ENCODE measurements at regions not wholly inside any gene's neighbourhood (a gene's known extent, or its start where the extent isn't known, plus 50 kb on each side); places are given as distances from the start of the nearest gene placed in this dataset.

GRCh38 chr11:116285026-116285425 lies 487.8 kb downstream of the BUD13 start:
- Mint-ChIP-seq H3K4me1 (ENCODE audit: low read depth, unreplicated experiment) (no peaks in the 10 kb centered on the region), H3K27ac (ENCODE audit: unreplicated experiment) (no peak overlapping the region), H3K36me3 (ENCODE audit: insufficient read depth, unreplicated experiment) (no peaks in the 10 kb centered on the region), H3K4me3 (ENCODE audit: unreplicated experiment) (no peak overlapping the region), H3K27me3 (ENCODE audit: insufficient read depth, unreplicated experiment) (no peaks in the 10 kb centered on the region), H3K9me3 (ENCODE audit: unreplicated experiment) (peaks cover 21% of the 10 kb centered on the region)
- intact Hi-C loops (cut with micrococcal nuclease; ENCODE audit: unreplicated experiment): no loop called here
- DNase-seq: no peak
- Histone ChIP-seq H3K4me3 (ENCODE audit: low read depth, low read length) (no peak overlapping the region), H3K9me3 (peaks cover 7% of the 10 kb centered on the region; the same call in 1 of the 2 replicates), H3K36me3 (ENCODE audit: control insufficient read depth, insufficient read depth, low read length) (no peaks in the 10 kb centered on the region), H3K4me1 (peaks cover 11% of the 10 kb centered on the region; the same call in 1 of the 2 replicates), H3K27me3 (replicated peaks; ENCODE audit: control insufficient read depth, insufficient read depth, low read length) (no peaks in the 10 kb centered on the region)
- TF ChIP-seq CTCF (IDR thresholded peaks at IDR 0.05; ENCODE audit: insufficient read depth in 1 of 2, low read depth in 1 of 2, low read length in 1 of 2, severe bottlenecking in 1 of 2, unreplicated experiment in 1 of 2): no peak
- BruUV-seq (replicated peaks): no TSS peak
- ChIA-PET CTCF (no interaction called here), POLR2A (no interaction called here)

GRCh38 chr11:116283300-116283699 lies 489.5 kb downstream of the BUD13 start:
- H3K27me3 Mint-ChIP-seq (ENCODE audit: insufficient read depth, unreplicated experiment): no peaks in the 10 kb centered on the region

GRCh38 chr11:116282481-116282880 lies 490.3 kb downstream of the BUD13 start:
- H3K4me1 Mint-ChIP-seq (ENCODE audit: low read depth, unreplicated experiment): peaks cover 7% of the 10 kb centered on the region
- H3K9me3 ChIP-seq: no peaks in the 10 kb centered on the region
- TF ChIP-seq CTCF (IDR thresholded peaks at IDR 0.05; ENCODE audit: insufficient read depth in 1 of 2, low read depth in 1 of 2, low read length in 1 of 2, severe bottlenecking in 1 of 2, unreplicated experiment in 1 of 2): no peak
- ChIA-PET CTCF (interaction anchor here (1.4 to 2.2 kb wide), 2 partner anchors 13 to 67 kb away, joined by 11 to 15 read pairs; no protein-coding TSS in a partner anchor), POLR2A (no interaction called here)
- H3K27me3 Mint-ChIP-seq (ENCODE audit: insufficient read depth, unreplicated experiment): no peaks in the 10 kb centered on the region
- H3K4me1 ChIP-seq: peaks cover 20% of the 10 kb centered on the region; the same call in 1 of the 2 replicates
- no peak overlapping the region for H3K27ac Mint-ChIP-seq (ENCODE audit: unreplicated experiment)
- H3K4me3 Mint-ChIP-seq (ENCODE audit: unreplicated experiment): no peak overlapping the region
- no peaks in the 10 kb centered on the region for H3K27me3 ChIP-seq (replicated peaks; ENCODE audit: control insufficient read depth, insufficient read depth, low read length)
- DNase-seq: no peak
- no TSS peak for BruUV-seq (replicated peaks)
- H3K4me3 ChIP-seq (ENCODE audit: low read depth, low read length): no peak overlapping the region
- intact Hi-C loops (cut with micrococcal nuclease; ENCODE audit: unreplicated experiment): loop anchor here (1.0 kb wide), 1 partner anchor 217 kb away; no protein-coding TSS in a partner anchor
- no peaks in the 10 kb centered on the region for H3K36me3 ChIP-seq (ENCODE audit: control insufficient read depth, insufficient read depth, low read length)
- no peaks in the 10 kb centered on the region for H3K9me3 Mint-ChIP-seq (ENCODE audit: unreplicated experiment)
- H3K36me3 Mint-ChIP-seq (ENCODE audit: insufficient read depth, unreplicated experiment): no peaks in the 10 kb centered on the region

More at GRCh38 chr11:116283300-116283699, 489.5 kb downstream of the BUD13 start:
- peaks cover 4% of the 10 kb centered on the region for H3K9me3 Mint-ChIP-seq (ENCODE audit: unreplicated experiment)
- no peak overlapping the region for H3K4me3 Mint-ChIP-seq (ENCODE audit: unreplicated experiment)
- intact Hi-C loops (cut with micrococcal nuclease; ENCODE audit: unreplicated experiment): no loop called here
- no peak for TF ChIP-seq CTCF (IDR thresholded peaks at IDR 0.05; ENCODE audit: insufficient read depth in 1 of 2, low read depth in 1 of 2, low read length in 1 of 2, severe bottlenecking in 1 of 2, unreplicated experiment in 1 of 2)
- H3K4me3 ChIP-seq (ENCODE audit: low read depth, low read length): no peak overlapping the region
- H3K36me3 Mint-ChIP-seq (ENCODE audit: insufficient read depth, unreplicated experiment): no peaks in the 10 kb centered on the region
- DNase-seq: no peak
- H3K27ac Mint-ChIP-seq (ENCODE audit: unreplicated experiment): no peak overlapping the region
- CTCF ChIA-PET: interaction anchor here (0.5 to 0.6 kb wide), 2 partner anchors 283 to 557 kb away, joined by 3 to 4 read pairs; no protein-coding TSS in a partner anchor
- BruUV-seq (replicated peaks): no TSS peak
- peaks cover 20% of the 10 kb centered on the region; the same call in 1 of the 2 replicates for H3K4me1 ChIP-seq
- POLR2A ChIA-PET: no interaction called here
- H3K27me3 ChIP-seq (replicated peaks; ENCODE audit: control insufficient read depth, insufficient read depth, low read length): no peaks in the 10 kb centered on the region
- H3K9me3 ChIP-seq: no peaks in the 10 kb centered on the region
- peaks cover 7% of the 10 kb centered on the region for H3K4me1 Mint-ChIP-seq (ENCODE audit: low read depth, unreplicated experiment)
- no peaks in the 10 kb centered on the region for H3K36me3 ChIP-seq (ENCODE audit: control insufficient read depth, insufficient read depth, low read length)

Data from Caco-2 (cell line).